Hepatocyte (in vitro differentiated cells): ENCODE measurements at regions not wholly inside any gene's neighbourhood (a gene's known extent, or its start where the extent isn't known, plus 50 kb on each side); places are given as distances from the start of the nearest gene placed in this dataset.
"Not testable (repeated sequence)": the region's sequence is repeated elsewhere in the genome, so short reads cannot be mapped to it uniquely, and the experiment has no call there.

ENCODE experiments used
- DNase-seq: peaks from one replicate; pipeline ENCODE4 v3.0.0-alpha.2; 2016; ENCODE audit warnings: low spot score
- H2AFZ ChIP-seq: fragments of 200-600 bp; sonication (generic); 2 replicates; pipeline ENCODE4 v1.6.0; 2016; ENCODE audit warnings: antibody characterized with exemption, mild to moderate bottlenecking
- H3K27ac ChIP-seq: fragments of 200-600 bp; sonication (generic); 2 replicates; pipeline ENCODE4 v1.5.1; 2016; ENCODE audit warnings: mild to moderate bottlenecking
- H3K27me3 ChIP-seq: fragments of 200-600 bp; sonication (generic); 2 replicates; pipeline ENCODE4 v1.6.1; 2016
- H3K36me3 ChIP-seq: fragments of 200-600 bp; sonication (generic); replicated peaks from 2 replicates; pipeline ENCODE4 v1.5.1; 2016; ENCODE audit warnings: low read depth; ENCODE audit not compliant: insufficient read depth
- H3K4me1 ChIP-seq: fragments of 200-600 bp; sonication (generic); 2 replicates; pipeline ENCODE4 v1.5.1; 2016; ENCODE audit warnings: mild to moderate bottlenecking, moderate library complexity; ENCODE audit not compliant: insufficient read depth
- H3K4me2 ChIP-seq: fragments of 200-600 bp; sonication (generic); 2 replicates; pipeline ENCODE4 v1.6.0; 2016
- H3K4me3 ChIP-seq: fragments of 200-600 bp; sonication (generic); 2 replicates; pipeline ENCODE4 v1.5.1; 2016; ENCODE audit warnings: mild to moderate bottlenecking
- H3K79me2 ChIP-seq: fragments of 200-600 bp; sonication (generic); 2 replicates; pipeline ENCODE4 v1.6.0; 2017; ENCODE audit warnings: mild to moderate bottlenecking
- H3K9me2 ChIP-seq: fragments of 200-600 bp; sonication (generic); replicated peaks from 2 replicates; pipeline ENCODE4 v1.6.0; 2017; ENCODE audit warnings: mild to moderate bottlenecking; ENCODE audit not compliant: insufficient read depth
- H3K9me3 ChIP-seq: fragments of 200-600 bp; sonication (generic); 2 replicates; pipeline ENCODE4 v1.5.1; 2016; ENCODE audit warnings: low read depth, mild to moderate bottlenecking
- H4K20me1 ChIP-seq: fragments of 200-600 bp; sonication (generic); 2 replicates; pipeline ENCODE4 v1.6.0; 2016; ENCODE audit warnings: mild to moderate bottlenecking; ENCODE audit not compliant: insufficient read depth, poor library complexity, severe bottlenecking
- EZH2 ChIP-seq: fragments of 200-600 bp; sonication (generic); IDR thresholded peaks from 2 replicates; pipeline ENCODE4 v1.6.1; 2016; ENCODE audit warnings: antibody characterized with exemption, mild to moderate bottlenecking, borderline replicate concordance
- EZH2phosphoT487 ChIP-seq: fragments of 200-600 bp; sonication (generic); IDR thresholded peaks from one replicate; pipeline ENCODE4 v1.6.1; 2018; ENCODE audit warnings: antibody characterized with exemption, mild to moderate bottlenecking, low read depth, moderate library complexity; ENCODE audit not compliant: unreplicated experiment, severe bottlenecking
- WGBS: methylation state at CpG from one replicate; pipeline ENCODE4 v1.1.6; 2016; ENCODE audit warnings: low lambda C conversion rate; ENCODE audit errors: missing lambda C conversion rate; 5-methylcytosine and 5-hydroxymethylcytosine counted together
- TF ChIP-seq, protein P1 (sequence below): fragments of 200-600 bp; sonication (generic); IDR thresholded peaks from 2 replicates; pipeline ENCODE4 v1.5.1; 2016; ENCODE audit warnings: antibody characterized with exemption, mild to moderate bottlenecking; ENCODE audit not compliant: poor library complexity

DNA sequence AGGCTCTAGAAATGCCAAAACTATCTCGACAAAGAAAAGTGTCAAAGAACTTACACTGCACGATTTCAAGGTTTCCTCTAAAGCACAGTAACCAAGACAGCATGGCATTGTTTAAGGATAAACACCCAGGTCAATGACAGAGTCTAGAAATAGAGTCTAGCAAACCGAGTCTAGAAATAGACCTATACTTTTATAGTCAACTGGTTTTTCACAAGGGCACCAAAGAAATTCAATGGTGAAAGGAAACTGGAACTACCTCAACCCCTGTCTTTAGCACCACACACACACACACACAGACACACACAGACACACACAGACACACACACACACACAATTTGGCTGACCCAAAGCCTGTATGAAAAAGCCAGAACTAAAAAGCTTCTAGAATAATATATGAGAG lies 67.1 kb upstream of the PGBD5 start:
- H3K36me3 ChIP-seq, result no peaks in the 10 kb centered on the region
- H3K9me2 ChIP-seq, result no peaks in the 10 kb centered on the region
- no peak for DNase-seq
- no peaks in the 10 kb centered on the region for H3K9me3 ChIP-seq
- 78% methylated on average over 3 of the region's 3 CpGs for WGBS
- H3K4me3 ChIP-seq, result no peak overlapping the region
- TF ChIP-seq EZH2 (no peak), EZH2phosphoT487 (no peak)
- TF ChIP-seq, protein P1, sequence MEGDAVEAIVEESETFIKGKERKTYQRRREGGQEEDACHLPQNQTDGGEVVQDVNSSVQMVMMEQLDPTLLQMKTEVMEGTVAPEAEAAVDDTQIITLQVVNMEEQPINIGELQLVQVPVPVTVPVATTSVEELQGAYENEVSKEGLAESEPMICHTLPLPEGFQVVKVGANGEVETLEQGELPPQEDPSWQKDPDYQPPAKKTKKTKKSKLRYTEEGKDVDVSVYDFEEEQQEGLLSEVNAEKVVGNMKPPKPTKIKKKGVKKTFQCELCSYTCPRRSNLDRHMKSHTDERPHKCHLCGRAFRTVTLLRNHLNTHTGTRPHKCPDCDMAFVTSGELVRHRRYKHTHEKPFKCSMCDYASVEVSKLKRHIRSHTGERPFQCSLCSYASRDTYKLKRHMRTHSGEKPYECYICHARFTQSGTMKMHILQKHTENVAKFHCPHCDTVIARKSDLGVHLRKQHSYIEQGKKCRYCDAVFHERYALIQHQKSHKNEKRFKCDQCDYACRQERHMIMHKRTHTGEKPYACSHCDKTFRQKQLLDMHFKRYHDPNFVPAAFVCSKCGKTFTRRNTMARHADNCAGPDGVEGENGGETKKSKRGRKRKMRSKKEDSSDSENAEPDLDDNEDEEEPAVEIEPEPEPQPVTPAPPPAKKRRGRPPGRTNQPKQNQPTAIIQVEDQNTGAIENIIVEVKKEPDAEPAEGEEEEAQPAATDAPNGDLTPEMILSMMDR, result no peak
- no peak overlapping the region for H2AFZ ChIP-seq
- H3K4me2 ChIP-seq, result no peak overlapping the region
- H3K79me2 ChIP-seq, result no peaks in the 10 kb centered on the region
- H3K27me3 ChIP-seq, result peaks cover 3% of the 10 kb centered on the region
- no peaks in the 10 kb centered on the region for H3K4me1 ChIP-seq
- H4K20me1 ChIP-seq, result no peaks in the 10 kb centered on the region
- H3K27ac ChIP-seq, result no peak overlapping the region

DNA sequence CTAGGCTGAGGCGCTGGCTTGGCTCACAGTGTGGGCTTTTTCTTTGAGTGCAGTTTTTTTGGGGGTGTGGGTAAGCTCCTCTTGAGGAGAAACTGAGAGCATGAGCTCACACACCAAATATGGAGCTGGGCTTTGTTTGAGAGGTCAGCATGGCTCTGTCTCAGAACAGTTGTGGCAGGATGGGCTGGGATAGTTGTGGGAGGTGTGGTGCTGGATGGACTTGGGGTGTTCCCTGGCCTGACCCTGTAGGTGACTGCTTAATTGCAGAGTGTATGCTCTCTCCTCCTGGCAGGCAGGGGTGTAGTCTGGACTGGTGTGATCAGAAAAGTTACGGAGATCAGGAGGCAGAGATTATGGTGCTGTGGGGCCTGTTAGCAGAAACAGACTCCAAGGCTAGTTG lies 64.3 kb upstream of the PGBD5 start:
- H3K79me2 ChIP-seq, result no peaks in the 10 kb centered on the region
- no peaks in the 10 kb centered on the region for H3K4me1 ChIP-seq
- no peak overlapping the region for H3K4me3 ChIP-seq
- H3K36me3 ChIP-seq, result no peaks in the 10 kb centered on the region
- H3K4me2 ChIP-seq, result no peak overlapping the region
- no peak overlapping the region for H3K27ac ChIP-seq
- no peaks in the 10 kb centered on the region for H3K9me2 ChIP-seq
- TF ChIP-seq, protein P1, result no peak
- TF ChIP-seq EZH2phosphoT487 (no peak), EZH2 (no peak)
- WGBS, result 96% methylated on average over 2 of the region's 2 CpGs
- H3K27me3 ChIP-seq, result peaks cover 3% of the 10 kb centered on the region
- H4K20me1 ChIP-seq, result no peaks in the 10 kb centered on the region
- H3K9me3 ChIP-seq, result no peaks in the 10 kb centered on the region
- DNase-seq, result no peak
- no peak overlapping the region for H2AFZ ChIP-seq

DNA sequence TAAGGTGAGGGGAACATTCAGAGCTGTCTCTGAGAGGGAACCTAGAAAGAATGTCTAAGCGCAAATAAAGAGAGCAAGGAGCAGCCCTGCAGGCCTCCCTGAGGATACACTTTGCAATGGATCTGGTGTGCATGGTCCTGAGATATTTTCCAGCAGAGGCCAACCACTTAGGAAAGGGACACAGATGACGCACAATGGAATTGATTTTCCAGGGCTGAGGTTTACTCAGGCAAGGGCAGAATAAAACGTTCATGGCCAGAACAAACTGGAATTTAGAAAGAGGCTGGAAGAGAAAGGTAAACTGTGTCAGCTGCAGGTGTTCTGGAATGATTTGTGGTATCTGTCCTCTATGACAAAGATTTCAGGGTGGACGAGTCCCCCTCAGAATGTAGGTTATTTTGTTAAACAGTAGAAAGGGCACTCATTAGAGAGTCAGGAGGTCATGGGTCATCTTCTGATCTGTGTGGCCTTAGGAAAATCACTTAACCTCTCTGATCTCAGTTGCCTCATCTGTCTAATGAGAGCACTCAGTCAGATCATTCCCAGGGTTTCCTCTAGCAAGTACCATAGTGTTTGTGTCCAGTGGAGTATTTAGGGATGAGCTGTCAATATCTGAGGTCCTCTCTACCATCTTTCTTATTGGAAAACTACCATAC lies 61.8 kb upstream of the PGBD5 start:
- H3K9me2 ChIP-seq, result no peaks in the 10 kb centered on the region
- no peaks in the 10 kb centered on the region for H3K9me3 ChIP-seq
- no peaks in the 10 kb centered on the region for H3K27me3 ChIP-seq
- H3K4me1 ChIP-seq, result no peaks in the 10 kb centered on the region
- no peak for DNase-seq
- H3K36me3 ChIP-seq, result no peaks in the 10 kb centered on the region
- 74% methylated on average over 4 of the region's 4 CpGs for WGBS
- H4K20me1 ChIP-seq, result no peaks in the 10 kb centered on the region
- TF ChIP-seq, protein P1, result no peak
- TF ChIP-seq EZH2 (no peak), EZH2phosphoT487 (no peak)
- no peaks in the 10 kb centered on the region for H3K79me2 ChIP-seq
- no peak overlapping the region for H3K27ac ChIP-seq
- no peak overlapping the region for H3K4me2 ChIP-seq
- H2AFZ ChIP-seq, result no peak overlapping the region
- no peak overlapping the region for H3K4me3 ChIP-seq

DNA sequence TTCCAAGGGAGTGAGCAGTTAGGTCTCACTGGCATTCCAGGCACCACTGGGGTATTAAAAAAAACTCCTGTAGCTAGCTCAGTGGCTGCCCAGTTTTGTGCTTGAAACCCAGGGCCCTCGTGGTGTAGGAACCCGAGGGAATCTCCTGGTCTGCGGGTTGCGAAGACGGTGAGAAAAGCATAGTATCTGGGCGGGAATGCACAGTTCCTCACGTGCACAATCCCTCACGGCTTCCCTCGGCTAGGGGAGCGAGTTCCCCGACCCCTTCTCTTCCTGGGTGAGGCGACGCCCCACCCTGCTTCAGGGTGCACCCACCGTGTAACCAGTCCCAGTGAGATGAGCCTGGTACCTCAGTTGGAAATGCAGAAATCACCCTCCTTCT lies 50.5 kb upstream of the PGBD5 start:
- H3K27ac ChIP-seq, result no peak overlapping the region
- no peak overlapping the region for H3K4me2 ChIP-seq
- H3K4me1 ChIP-seq, result no peaks in the 10 kb centered on the region
- no peak overlapping the region for H3K4me3 ChIP-seq
- no peaks in the 10 kb centered on the region for H3K27me3 ChIP-seq
- H2AFZ ChIP-seq, result no peak overlapping the region
- WGBS, result 83% methylated on average over 14 of the region's 14 CpGs
- TF ChIP-seq, protein P1, result no peak
- TF ChIP-seq EZH2 (no peak), EZH2phosphoT487 (no peak)
- DNase-seq, result no peak
- no peaks in the 10 kb centered on the region for H3K79me2 ChIP-seq
- no peaks in the 10 kb centered on the region for H3K36me3 ChIP-seq
- no peaks in the 10 kb centered on the region for H3K9me3 ChIP-seq
- H3K9me2 ChIP-seq, result no peaks in the 10 kb centered on the region
- no peaks in the 10 kb centered on the region for H4K20me1 ChIP-seq

DNA sequence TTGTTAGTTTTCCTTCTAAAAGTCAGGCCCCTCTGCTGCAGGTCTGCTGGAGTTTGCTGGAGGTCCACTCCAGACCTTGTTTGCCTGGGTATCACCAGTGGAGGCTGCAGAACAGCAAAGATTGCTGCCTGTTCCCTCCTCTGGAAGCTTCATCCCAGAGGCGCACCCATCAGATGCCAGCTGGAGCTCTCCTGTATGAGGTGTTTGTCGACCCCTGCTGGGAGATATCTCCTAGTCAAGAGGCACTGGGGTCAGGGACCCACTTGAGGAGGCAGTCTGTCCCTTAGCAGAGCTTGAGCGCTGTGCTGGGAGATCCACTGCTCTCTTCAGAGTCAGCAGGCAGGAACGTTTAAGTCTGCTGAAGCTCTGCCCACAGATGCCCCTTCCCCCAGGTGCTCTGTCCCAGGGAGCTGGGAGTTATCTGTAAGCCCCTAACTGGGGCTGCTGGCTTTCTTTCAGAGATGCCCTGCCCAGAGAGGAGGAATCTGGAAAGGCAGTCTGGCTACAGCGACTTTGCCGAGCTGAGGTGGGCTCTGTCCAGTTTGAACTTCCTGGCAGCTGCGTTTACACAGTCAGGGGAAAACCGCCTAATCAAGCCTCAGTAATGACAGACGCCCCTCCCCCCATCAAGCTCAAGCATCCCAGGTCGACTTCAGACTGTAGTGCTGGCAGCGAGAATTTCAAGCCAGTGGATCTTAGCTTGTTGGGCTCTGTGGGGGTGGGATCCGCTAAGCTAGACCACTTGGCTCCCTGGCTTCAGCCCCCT lies 49.9 kb upstream of the PGBD5 start:
- H3K27ac ChIP-seq, H3K79me2 ChIP-seq, H4K20me1 ChIP-seq, H3K4me2 ChIP-seq, H3K36me3 ChIP-seq, H3K4me3 ChIP-seq, H3K4me1 ChIP-seq, H3K27me3 ChIP-seq, DNase-seq, H2AFZ ChIP-seq, H3K9me3 ChIP-seq, H3K9me2 ChIP-seq: not testable (repeated sequence)
- WGBS, result 31% methylated on average over 12 of the region's 12 CpGs
